ENCODE measurements at regions not wholly inside any gene's neighbourhood (a gene's known extent, or its start where the extent isn't known, plus 50 kb on each side); places are given as distances from the start of the nearest gene placed in this dataset.

- no peak for DNase-seq
These were observed 1015.2 kb downstream of the XPNPEP1 start for GRCh38 chr10:108908096-108908495.

- DNase-seq = no peak
These were observed 1017.5 kb downstream of the XPNPEP1 start for GRCh38 chr10:108905821-108906220.

GRCh38 chr10:108905171-108905570 is 1018.1 kb downstream of the XPNPEP1 start:
- DNase-seq = no peak

- DNase-seq = no peak
These were observed 1019.0 kb downstream of the XPNPEP1 start for GRCh38 chr10:108904163-108904838.

- no peak for DNase-seq
These were observed 1020.6 kb downstream of the XPNPEP1 start for GRCh38 chr10:108902619-108903285.

GRCh38 chr10:108901781-108902618 is 1021.3 kb downstream of the XPNPEP1 start:
- no peak for DNase-seq

GRCh38 chr10:108899670-108900069 is 1023.6 kb downstream of the XPNPEP1 start:
- no peak for DNase-seq

GRCh38 chr10:108894402-108895301 is 1028.7 kb downstream of the XPNPEP1 start:
- no peak for DNase-seq

- no peak for DNase-seq
These were observed 1046.2 kb downstream of the XPNPEP1 start for GRCh38 chr10:108877095-108877561.

GRCh38 chr10:108872854-108873253 is 1050.5 kb downstream of the XPNPEP1 start:
- DNase-seq = no peak

- no peak for DNase-seq
These were observed 1054.4 kb downstream of the XPNPEP1 start for GRCh38 chr10:108868881-108869280.

- no peak for DNase-seq
These were observed 1060.5 kb downstream of the XPNPEP1 start for GRCh38 chr10:108862676-108863350.

- DNase-seq = no peak
These were observed 1062.0 kb downstream of the XPNPEP1 start for GRCh38 chr10:108861181-108861754.

- no peak for DNase-seq
These were observed 1071.1 kb downstream of the XPNPEP1 start for GRCh38 chr10:108852211-108852610.

GRCh38 chr10:108850138-108850854 is 1073.0 kb downstream of the XPNPEP1 start:
- DNase-seq = no peak

GRCh38 chr10:108849688-108850087 is 1073.6 kb downstream of the XPNPEP1 start:
- DNase-seq = no peak

- DNase-seq = no peak
These were observed 1074.1 kb downstream of the XPNPEP1 start for GRCh38 chr10:108849186-108849585.

GRCh38 chr10:108848046-108848445 is 1075.3 kb downstream of the XPNPEP1 start:
- DNase-seq = no peak

- DNase-seq = no peak
These were observed 1082.4 kb downstream of the XPNPEP1 start for GRCh38 chr10:108840944-108841343.

- no peak for DNase-seq
These were observed 1086.9 kb downstream of the XPNPEP1 start for GRCh38 chr10:108836362-108836761.

- DNase-seq = no peak
These were observed 1101.3 kb downstream of the XPNPEP1 start for GRCh38 chr10:108822026-108822425.
